Loucy (cell line): ENCODE measurements at regions not wholly inside any gene's neighbourhood (a gene's known extent, or its start where the extent isn't known, plus 50 kb on each side); places are given as distances from the start of the nearest gene placed in this dataset.

Experiments
- EZH2phosphoT487 ChIP-seq: fragments of 200-600 bp; IDR thresholded peaks from 2 replicates; pipeline ENCODE4 v1.6.1; 2018; ENCODE audit warnings: antibody characterized with exemption, mild to moderate bottlenecking, moderate library complexity, borderline replicate concordance
- TF ChIP-seq, protein P1 (sequence below): fragments of 200-600 bp; sonication (generic); conservative IDR thresholded peaks from 2 replicates; pipeline ENCODE4 v1.5.1; 2014; ENCODE audit warnings: mild to moderate bottlenecking, antibody characterized with exemption, low read length

DNA sequence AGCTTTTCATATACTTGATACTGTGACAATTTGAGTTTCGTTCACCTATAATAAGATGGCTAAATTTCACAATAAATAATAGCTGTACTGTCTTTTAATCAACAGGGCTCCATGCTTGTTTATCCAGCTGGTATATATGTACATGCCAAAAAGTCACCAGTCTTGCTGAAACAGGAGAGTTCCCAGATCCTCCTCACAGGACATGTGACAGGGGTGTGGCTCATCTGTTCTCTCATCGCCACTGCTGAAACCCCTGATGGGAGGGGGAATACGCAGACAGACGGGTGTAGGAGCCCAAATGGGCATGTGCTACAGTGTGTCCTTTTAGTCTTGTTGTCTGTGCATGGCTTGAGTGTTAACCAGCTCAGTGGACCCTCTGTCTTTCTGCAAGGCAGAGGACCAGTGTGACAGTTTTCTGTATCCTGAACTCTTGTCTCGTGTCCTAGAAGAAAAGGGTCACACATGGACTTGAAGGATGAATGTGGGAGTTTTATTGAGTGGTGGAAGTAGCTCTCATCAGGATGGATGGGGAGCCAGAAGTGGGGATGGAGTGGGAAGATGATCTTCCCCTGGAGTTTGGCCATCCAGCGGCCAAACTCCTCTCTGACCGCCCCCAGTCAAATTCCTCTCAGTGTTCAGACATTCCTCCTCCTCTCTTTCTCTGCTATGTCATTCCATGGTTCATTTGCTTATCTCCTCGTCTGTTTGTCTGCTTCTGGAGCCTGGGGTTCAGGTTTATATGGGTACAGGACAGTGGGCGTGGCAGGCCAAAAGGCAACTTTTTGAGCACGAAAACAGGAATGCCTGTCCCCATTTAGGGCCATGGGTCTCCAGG, 113.1 kb upstream of the NECTIN3 start:
- TF ChIP-seq, protein P1, sequence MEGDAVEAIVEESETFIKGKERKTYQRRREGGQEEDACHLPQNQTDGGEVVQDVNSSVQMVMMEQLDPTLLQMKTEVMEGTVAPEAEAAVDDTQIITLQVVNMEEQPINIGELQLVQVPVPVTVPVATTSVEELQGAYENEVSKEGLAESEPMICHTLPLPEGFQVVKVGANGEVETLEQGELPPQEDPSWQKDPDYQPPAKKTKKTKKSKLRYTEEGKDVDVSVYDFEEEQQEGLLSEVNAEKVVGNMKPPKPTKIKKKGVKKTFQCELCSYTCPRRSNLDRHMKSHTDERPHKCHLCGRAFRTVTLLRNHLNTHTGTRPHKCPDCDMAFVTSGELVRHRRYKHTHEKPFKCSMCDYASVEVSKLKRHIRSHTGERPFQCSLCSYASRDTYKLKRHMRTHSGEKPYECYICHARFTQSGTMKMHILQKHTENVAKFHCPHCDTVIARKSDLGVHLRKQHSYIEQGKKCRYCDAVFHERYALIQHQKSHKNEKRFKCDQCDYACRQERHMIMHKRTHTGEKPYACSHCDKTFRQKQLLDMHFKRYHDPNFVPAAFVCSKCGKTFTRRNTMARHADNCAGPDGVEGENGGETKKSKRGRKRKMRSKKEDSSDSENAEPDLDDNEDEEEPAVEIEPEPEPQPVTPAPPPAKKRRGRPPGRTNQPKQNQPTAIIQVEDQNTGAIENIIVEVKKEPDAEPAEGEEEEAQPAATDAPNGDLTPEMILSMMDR = no peak
- no peak for TF ChIP-seq EZH2phosphoT487
